Parathyroid adenoma (tissue), 2 donors: ENCODE measurements at regions not wholly inside any gene's neighbourhood (a gene's known extent, or its start where the extent isn't known, plus 50 kb on each side); places are given as distances from the start of the nearest gene placed in this dataset.

Experiments
- H2AFZ ChIP-seq: fragments of 300-600 bp; sonication (generic); one replicate; pipeline ENCODE4 v1.7.0; 2017; ENCODE audit warnings: antibody characterized with exemption, mild to moderate bottlenecking
- H3K27ac ChIP-seq: fragments of 300-600 bp; sonication (generic); one replicate; pipeline ENCODE4 v1.7.0; 2017
- H3K27me3 ChIP-seq: fragments of 300-600 bp; sonication (generic); one replicate; pipeline ENCODE4 v1.7.0; 2017; ENCODE audit warnings: low read length; ENCODE audit not compliant: control insufficient read depth, insufficient read depth
- H3K36me3 ChIP-seq: fragments of 300-600 bp; sonication (generic); one replicate; pipeline ENCODE4 v1.7.0; 2017; ENCODE audit warnings: low read length; ENCODE audit not compliant: control insufficient read depth, insufficient read depth
- H3K4me1 ChIP-seq: fragments of 300-600 bp; sonication (generic); one replicate; pipeline ENCODE4 v1.7.0; 2017; ENCODE audit warnings: control low read depth
- H3K4me2 ChIP-seq: fragments of 300-600 bp; sonication (generic); one replicate; pipeline ENCODE4 v1.7.0; 2017; ENCODE audit warnings: low read length
- H3K4me3 ChIP-seq: fragments of 300-600 bp; sonication (generic); one replicate; pipeline ENCODE4 v1.7.0; 2017; ENCODE audit warnings: low read depth, low read length
- H3K79me2 ChIP-seq: fragments of 300-600 bp; sonication (generic); one replicate; pipeline ENCODE4 v1.7.0; 2017; ENCODE audit warnings: control low read depth
- H3K9ac ChIP-seq: fragments of 300-600 bp; sonication (generic); one replicate; pipeline ENCODE4 v1.7.0; 2017; ENCODE audit warnings: mild to moderate bottlenecking
- H3K9me3 ChIP-seq: fragments of 300-600 bp; sonication (generic); one replicate; pipeline ENCODE4 v1.7.0; 2017; ENCODE audit warnings: low read length; ENCODE audit not compliant: control insufficient read depth
- TF ChIP-seq, protein P1 (sequence below): fragments of 300-600 bp; sonication (generic); IDR thresholded peaks from one replicate; pipeline ENCODE4 v1.7.0; 2017; ENCODE audit warnings: antibody characterized with exemption, mild to moderate bottlenecking
- donor health status: primary hyperparathyroidism.

DNA sequence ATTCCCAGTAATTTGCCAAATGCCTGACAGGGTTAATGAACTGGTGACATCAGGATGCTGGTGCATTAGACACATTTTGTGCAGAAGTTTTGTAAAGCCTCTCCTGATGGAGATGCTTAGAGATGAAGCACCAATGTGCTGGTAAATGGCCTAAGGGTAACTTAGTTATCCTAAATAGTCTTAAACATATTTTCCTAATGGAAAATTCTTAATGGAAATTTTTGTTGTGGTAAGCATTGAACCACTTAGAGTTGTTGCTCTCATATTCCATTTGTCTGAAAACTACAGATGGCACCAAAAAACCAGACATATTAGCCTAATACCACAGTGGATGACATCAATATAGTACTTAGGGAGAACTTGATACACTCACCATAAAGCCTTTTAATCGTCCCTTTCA lies 154.5 kb upstream of the ANK2 start:
- Histone ChIP-seq H3K4me2 (no peak overlapping the region), H3K9me3 (no peaks in the 10 kb centered on the region), H3K79me2 (no peaks in the 10 kb centered on the region), H2AFZ (no peak overlapping the region), H3K4me3 (no peak overlapping the region), H3K27ac (no peak overlapping the region), H3K4me1 (no peaks in the 10 kb centered on the region), H3K36me3 (no peaks in the 10 kb centered on the region), H3K27me3 (no peaks in the 10 kb centered on the region), H3K9ac (no peak overlapping the region)
- TF ChIP-seq, protein P1, sequence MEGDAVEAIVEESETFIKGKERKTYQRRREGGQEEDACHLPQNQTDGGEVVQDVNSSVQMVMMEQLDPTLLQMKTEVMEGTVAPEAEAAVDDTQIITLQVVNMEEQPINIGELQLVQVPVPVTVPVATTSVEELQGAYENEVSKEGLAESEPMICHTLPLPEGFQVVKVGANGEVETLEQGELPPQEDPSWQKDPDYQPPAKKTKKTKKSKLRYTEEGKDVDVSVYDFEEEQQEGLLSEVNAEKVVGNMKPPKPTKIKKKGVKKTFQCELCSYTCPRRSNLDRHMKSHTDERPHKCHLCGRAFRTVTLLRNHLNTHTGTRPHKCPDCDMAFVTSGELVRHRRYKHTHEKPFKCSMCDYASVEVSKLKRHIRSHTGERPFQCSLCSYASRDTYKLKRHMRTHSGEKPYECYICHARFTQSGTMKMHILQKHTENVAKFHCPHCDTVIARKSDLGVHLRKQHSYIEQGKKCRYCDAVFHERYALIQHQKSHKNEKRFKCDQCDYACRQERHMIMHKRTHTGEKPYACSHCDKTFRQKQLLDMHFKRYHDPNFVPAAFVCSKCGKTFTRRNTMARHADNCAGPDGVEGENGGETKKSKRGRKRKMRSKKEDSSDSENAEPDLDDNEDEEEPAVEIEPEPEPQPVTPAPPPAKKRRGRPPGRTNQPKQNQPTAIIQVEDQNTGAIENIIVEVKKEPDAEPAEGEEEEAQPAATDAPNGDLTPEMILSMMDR = no peak

DNA sequence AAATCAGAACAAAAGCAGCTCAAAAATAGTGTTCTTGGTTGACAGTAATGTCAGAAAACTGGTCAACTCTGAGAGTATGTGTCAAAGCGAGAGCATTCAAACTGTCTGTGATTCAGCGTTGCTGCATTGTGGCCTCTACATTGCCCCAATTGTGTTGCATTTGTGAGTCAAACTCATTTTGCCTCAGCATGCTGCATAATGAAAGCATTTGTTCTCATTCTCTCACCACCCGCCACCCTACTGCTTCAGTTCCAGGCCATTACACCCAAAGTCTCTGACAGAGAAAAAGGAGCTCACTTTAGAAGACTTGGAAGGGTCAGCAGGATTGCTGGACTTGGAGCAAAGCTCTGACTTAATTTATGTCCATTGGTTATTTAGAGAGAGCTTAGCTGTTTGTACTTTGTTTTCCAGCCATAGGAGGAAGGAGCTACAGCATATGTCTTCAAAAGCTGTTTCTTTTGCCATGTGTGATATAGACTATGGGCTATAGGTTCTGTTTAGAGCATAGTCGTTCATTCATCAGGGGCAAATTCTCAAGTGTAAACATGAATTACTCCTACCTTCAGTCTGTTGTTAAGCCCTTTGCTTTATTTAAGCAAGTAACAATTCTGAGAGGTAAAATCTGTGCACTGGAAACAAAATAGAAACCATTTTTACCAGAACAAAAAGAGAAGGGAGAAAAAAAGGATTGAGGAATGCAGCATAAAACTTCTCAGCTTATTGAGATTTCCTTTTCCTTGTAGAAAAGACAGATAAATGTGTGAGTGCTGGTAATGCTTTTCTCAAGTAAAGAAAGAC lies 153.4 kb upstream of the ANK2 start:
- Histone ChIP-seq H3K4me2 (no peak overlapping the region), H3K4me3 (no peak overlapping the region), H2AFZ (no peak overlapping the region), H3K36me3 (no peaks in the 10 kb centered on the region), H3K4me1 (no peaks in the 10 kb centered on the region), H3K79me2 (no peaks in the 10 kb centered on the region), H3K27me3 (no peaks in the 10 kb centered on the region), H3K9ac (no peak overlapping the region), H3K27ac (no peak overlapping the region), H3K9me3 (no peaks in the 10 kb centered on the region)
- TF ChIP-seq, protein P1 = no peak

GRCh38 chr4:112896609-112897190 lies 152.8 kb upstream of the ANK2 start:
- Histone ChIP-seq H3K27ac (no peak overlapping the region), H3K9me3 (no peaks in the 10 kb centered on the region), H3K9ac (no peak overlapping the region), H3K4me1 (no peaks in the 10 kb centered on the region), H3K36me3 (no peaks in the 10 kb centered on the region), H3K27me3 (no peaks in the 10 kb centered on the region), H3K79me2 (no peaks in the 10 kb centered on the region), H3K4me2 (no peak overlapping the region), H3K4me3 (no peak overlapping the region), H2AFZ (no peak overlapping the region)
- TF ChIP-seq, protein P1 = no peak

DNA sequence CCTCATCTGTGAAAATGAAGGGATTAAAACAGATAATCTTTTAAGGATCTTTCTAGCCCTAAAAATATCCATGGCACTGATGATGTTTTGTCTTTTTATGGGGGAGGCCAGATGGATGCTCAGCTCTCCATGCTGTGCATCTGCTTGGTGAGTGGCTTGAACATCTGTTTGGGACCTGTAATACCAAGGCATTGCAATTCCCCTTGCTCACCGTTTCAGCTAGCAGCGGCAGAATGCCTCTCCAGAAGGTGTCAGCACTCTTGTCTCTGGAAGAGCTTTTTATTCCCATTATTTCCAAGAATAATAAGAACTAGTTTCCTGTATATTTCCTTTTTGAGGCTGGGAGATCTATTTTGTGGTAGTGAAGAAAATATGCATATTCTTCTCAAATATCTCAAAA lies 151.9 kb upstream of the ANK2 start:
- H3K4me1 ChIP-seq = no peaks in the 10 kb centered on the region

More for the DNA sequence above, 151.9 kb upstream of the ANK2 start:
- Histone ChIP-seq H2AFZ (no peak overlapping the region), H3K27ac (no peak overlapping the region), H3K4me2 (no peak overlapping the region), H3K36me3 (no peaks in the 10 kb centered on the region), H3K9me3 (no peaks in the 10 kb centered on the region), H3K27me3 (no peaks in the 10 kb centered on the region), H3K79me2 (no peaks in the 10 kb centered on the region), H3K9ac (no peak overlapping the region), H3K4me3 (no peak overlapping the region)
- TF ChIP-seq, protein P1 = no peak
